HCT116 (cell line): ENCODE measurements at regions not wholly inside any gene's neighbourhood (a gene's known extent, or its start where the extent isn't known, plus 50 kb on each side); places are given as distances from the start of the nearest gene placed in this dataset.

Source experiments
- ATAC-seq: fragments of 200-7000 bp; cut with Tn5 transposase; 2 replicates; pipeline ENCODE4 v1.9.1; 2020; ENCODE audit warnings: mild to moderate bottlenecking, moderate library complexity
- BruUV-seq: library from RNA; stranded (reverse); fragments of 400-500 nt; replicated peaks from 2 replicates; lab custom pipeline; 2021; lab: Mats Ljungman, UMichigan
- CTCF ChIA-PET: fragments of 300-600 bp; sonication (Branson Sonifier 250); formaldehyde crosslinking; loops from one replicate; lab custom pipeline; 2021; ENCODE audit warnings: antibody characterized with exemption; lab: Charles Lee
- POLR2A ChIA-PET: fragments of 300-600, 350-600 bp; sonication (Branson Sonifier 250); formaldehyde crosslinking; loops from one replicate; lab custom pipeline; 2021; ENCODE audit warnings: antibody characterized with exemption; lab: Charles Lee
- RAD21 ChIA-PET, 2 experiments: fragments of 300-600 bp; sonication (Branson Sonifier 250); formaldehyde crosslinking; loops; one replicate each; lab custom pipeline; 2023; ENCODE audit warnings: low total read pairs in 2 of 2; ENCODE audit not compliant: uncharacterized antibody in 2 of 2, unreplicated experiment in 2 of 2, low non-redundant PET in 1 of 2; lab: Charles Lee
- DNase-seq: peaks from one replicate; pipeline ENCODE4 v3.0.0-alpha.2; 2010; ENCODE audit warnings: low read depth, low spot score
- H2AFZ ChIP-seq: fragments of 200-600 bp; shearing (Covaris generic), sonication (generic); 2 replicates; pipeline ENCODE4 v1.6.1; 2017; ENCODE audit warnings: low read depth, mixed run types, mixed read lengths, antibody characterized with exemption, low read length; ENCODE audit not compliant: poor library complexity, severe bottlenecking
- H3K27ac ChIP-seq: 2 replicates; pipeline ENCODE4 v1.5.1; 2012; ENCODE audit warnings: low read depth, low read length
- H3K27me3 ChIP-seq: fragments of 200-600 bp; sonication (generic); 2 replicates; pipeline ENCODE4 v1.6.1; 2016; ENCODE audit warnings: mixed run types, low read length, mixed read lengths; ENCODE audit not compliant: insufficient read depth
- H3K36me3 ChIP-seq, 2 experiments: fragments of 200-500 bp in 1 of 2; fragments of 200-600 bp in 1 of 2; sonication (Bioruptor generic) in 1 of 2; sonication (generic) in 1 of 2; 2 replicates each; pipeline versions ENCODE4 v1.5.1 to v1.6.1; 2014 to 2016; ENCODE audit warnings: low read length in 2 of 2, inconsistent platforms in 1 of 2, mixed read lengths in 1 of 2, mixed run types in 1 of 2; ENCODE audit not compliant: insufficient read depth in 2 of 2, control insufficient read depth in 1 of 2
- H3K4me1 ChIP-seq, 2 experiments: fragments of 200-600 bp in 1 of 2; sonication (generic) in 1 of 2; 2 replicates each; pipeline versions ENCODE4 v1.5.1 to v1.6.1; 2012 to 2017; ENCODE audit warnings: low read length in 2 of 2, inconsistent platforms in 1 of 2, mild to moderate bottlenecking in 1 of 2, mixed read lengths in 1 of 2, mixed run types in 1 of 2, moderate library complexity in 1 of 2; ENCODE audit not compliant: insufficient read depth in 2 of 2, control insufficient read depth in 1 of 2
- H3K4me2 ChIP-seq: fragments of 200-600 bp; sonication (generic); 2 replicates; pipeline ENCODE4 v1.6.1; 2017; ENCODE audit warnings: mixed run types, low read length, mixed read lengths
- H3K4me3 ChIP-seq, 2 experiments: fragments of 200-600 bp in 1 of 2; sonication (generic) in 1 of 2; replicated peaks in 1 of 2; 2 replicates each; pipeline ENCODE4 v1.5.1; 2011 to 2016; ENCODE audit warnings: low read length in 2 of 2, control low read depth in 1 of 2, low read depth in 1 of 2, mild to moderate bottlenecking in 1 of 2, mixed read lengths in 1 of 2, mixed run types in 1 of 2
- H3K79me2 ChIP-seq: fragments of 200-600 bp; sonication (generic); 2 replicates; pipeline ENCODE4 v1.6.1; 2017; ENCODE audit warnings: mild to moderate bottlenecking, mixed run types, low read length, moderate library complexity, mixed read lengths; ENCODE audit not compliant: insufficient read depth
- H3K9ac ChIP-seq: fragments of 200-600 bp; sonication (generic); 2 replicates; pipeline ENCODE4 v1.6.1; 2016; ENCODE audit warnings: low read length, mixed read lengths
- H3K9me2 ChIP-seq: fragments of 200-600 bp; sonication (generic), shearing (Covaris generic); 2 replicates; pipeline ENCODE4 v1.6.1; 2017; ENCODE audit warnings: mixed run types, mild to moderate bottlenecking, moderate library complexity; ENCODE audit not compliant: insufficient read depth
- H3K9me3 ChIP-seq, 2 experiments: fragments of 200-500 bp in 1 of 2; fragments of 200-600 bp in 1 of 2; sonication (Bioruptor generic) in 1 of 2; sonication (generic) in 1 of 2; 2 replicates each; pipeline ENCODE4 v1.6.1; 2014 to 2017; ENCODE audit warnings: low read length in 2 of 2, mixed read lengths in 2 of 2, inconsistent platforms in 1 of 2, low read depth in 1 of 2, mild to moderate bottlenecking in 1 of 2, mixed run types in 1 of 2, moderate library complexity in 1 of 2; ENCODE audit not compliant: control insufficient read depth in 1 of 2, insufficient read depth in 1 of 2
- H4K20me1 ChIP-seq: fragments of 200-600 bp; sonication (generic), shearing (Covaris generic); 2 replicates; pipeline ENCODE4 v1.6.1; 2017; ENCODE audit warnings: mixed run types, mild to moderate bottlenecking, moderate library complexity; ENCODE audit not compliant: insufficient read depth
- CBX3 ChIP-seq: IDR thresholded peaks from 2 replicates; pipeline ENCODE4 v1.6.1; 2012; ENCODE audit warnings: low read depth
- CEBPB ChIP-seq: IDR thresholded peaks from 2 replicates; pipeline ENCODE4 v1.6.1; 2012; ENCODE audit warnings: low read depth
- ELF1 ChIP-seq: IDR thresholded peaks from 2 replicates; pipeline ENCODE4 v1.6.1; 2012; ENCODE audit warnings: low read depth, borderline replicate concordance
- EZH2 ChIP-seq: fragments of 200-600 bp; sonication (generic); IDR thresholded peaks from 2 replicates; pipeline ENCODE4 v1.6.1; 2017; ENCODE audit warnings: antibody characterized with exemption, mixed run types
- EZH2phosphoT487 ChIP-seq: fragments of 200-600 bp; IDR thresholded peaks from 2 replicates; pipeline ENCODE4 v1.6.1; 2018; ENCODE audit warnings: antibody characterized with exemption, borderline replicate concordance
- FOSL1 ChIP-seq: IDR thresholded peaks from 2 replicates; pipeline ENCODE4 v1.6.1; 2012; ENCODE audit warnings: low read depth
- JUND ChIP-seq: IDR thresholded peaks from 2 replicates; pipeline ENCODE4 v1.6.1; 2012
- POLR2A ChIP-seq: IDR thresholded peaks from 2 replicates; pipeline ENCODE4 v1.7.0; 2011; ENCODE audit warnings: borderline replicate concordance; ENCODE audit not compliant: insufficient read depth, insufficient read length; ENCODE audit errors: extremely low read depth
- POLR2AphosphoS5 ChIP-seq: IDR thresholded peaks from 2 replicates; pipeline ENCODE4 v1.6.1; 2011; ENCODE audit warnings: mild to moderate bottlenecking, low read depth, low read length, moderate library complexity
- RAD21 ChIP-seq: IDR thresholded peaks from 2 replicates; pipeline ENCODE4 v1.6.1; 2012; ENCODE audit warnings: low read depth, mild to moderate bottlenecking
- SIN3A ChIP-seq: IDR thresholded peaks from 2 replicates; pipeline ENCODE4 v1.6.1; 2012; ENCODE audit warnings: low read depth
- SRF ChIP-seq: IDR thresholded peaks from 2 replicates; pipeline ENCODE4 v1.6.1; 2012; ENCODE audit warnings: low read depth
- TCF7L2 ChIP-seq: IDR thresholded peaks from 2 replicates; pipeline ENCODE4 v1.7.0; 2011; ENCODE audit warnings: borderline replicate concordance, inconsistent platforms; ENCODE audit not compliant: insufficient read depth, insufficient read length; ENCODE audit errors: extremely low read depth
- YY1 ChIP-seq: IDR thresholded peaks from 2 replicates; pipeline ENCODE4 v1.6.1; 2011; ENCODE audit warnings: low read length, low read depth, moderate library complexity, mild to moderate bottlenecking; ENCODE audit not compliant: insufficient replicate concordance; ENCODE audit errors: extremely low read depth
- ZFX ChIP-seq: fragments of 450-650 bp; IDR thresholded peaks from 2 replicates; pipeline ENCODE4 v1.6.1; 2017
- intact Hi-C: fragments of 100-400 bp; cut with micrococcal nuclease; formaldehyde crosslinking; loops from 2 replicates; pipeline ENCODE4 v1.10.0; 2022
- TF ChIP-seq, protein P1 (sequence below): IDR thresholded peaks from 2 replicates; pipeline ENCODE4 v1.6.1; 2012
- TF ChIP-seq, protein P2 (sequence below): IDR thresholded peaks from 2 replicates; pipeline ENCODE4 v1.6.1; 2011; ENCODE audit warnings: mild to moderate bottlenecking, low read length, moderate library complexity; ENCODE audit not compliant: insufficient replicate concordance; ENCODE audit errors: extremely low read depth
- TF ChIP-seq, protein P3 (sequence below): IDR thresholded peaks from 2 replicates; pipeline ENCODE4 v1.6.1; 2012; ENCODE audit warnings: low read depth
- TF ChIP-seq, protein P4 (sequence below): IDR thresholded peaks from 2 replicates; pipeline ENCODE4 v1.6.1; 2012

DNA sequence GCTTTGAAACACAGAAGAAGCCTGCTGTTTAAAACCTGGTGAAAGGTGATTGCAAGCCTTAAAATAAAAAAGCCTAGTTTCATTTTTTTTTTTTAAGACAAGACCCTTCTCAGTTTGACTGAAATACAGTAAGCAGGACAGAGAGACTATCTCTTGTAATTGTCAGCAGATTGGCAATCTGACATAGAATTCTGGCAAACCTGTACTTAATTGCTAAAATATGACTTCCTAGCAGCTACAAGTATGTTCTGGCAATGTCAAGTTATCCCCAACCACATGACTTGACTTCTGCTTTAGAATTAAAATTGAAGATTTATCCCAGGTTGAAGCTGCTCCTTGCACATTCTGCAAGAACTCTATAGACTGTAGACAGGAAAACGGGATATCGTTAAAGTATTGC, 232.8 kb upstream of the NR2F2 start:
- ATAC-seq (no peak), DNase-seq (no peak)
- no peaks in the 10 kb centered on the region for H3K4me1 ChIP-seq
- H2AFZ ChIP-seq: no peak overlapping the region
- H3K36me3 ChIP-seq: no peaks in the 10 kb centered on the region
- ChIA-PET CTCF (no interaction called here), RAD21 (no interaction called here), POLR2A (no interaction called here)
- no peaks in the 10 kb centered on the region for H3K9me3 ChIP-seq
- no TSS peak for BruUV-seq
- no peak overlapping the region for H3K9ac ChIP-seq
- intact Hi-C loops: no loop called here
- no peaks in the 10 kb centered on the region for H3K9me2 ChIP-seq
- TF ChIP-seq ZFX (no peak), TCF7L2 (no peak), SRF (no peak), EZH2 (no peak), JUND (no peak), CEBPB (no peak), SIN3A (no peak), POLR2AphosphoS5 (no peak), FOSL1 (no peak), POLR2A (no peak), RAD21 (no peak), YY1 (no peak), CBX3 (no peak), ELF1 (no peak), EZH2phosphoT487 (no peak)
- TF ChIP-seq, protein P1, sequence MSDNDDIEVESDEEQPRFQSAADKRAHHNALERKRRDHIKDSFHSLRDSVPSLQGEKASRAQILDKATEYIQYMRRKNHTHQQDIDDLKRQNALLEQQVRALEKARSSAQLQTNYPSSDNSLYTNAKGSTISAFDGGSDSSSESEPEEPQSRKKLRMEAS: no peak
- TF ChIP-seq, protein P2, sequence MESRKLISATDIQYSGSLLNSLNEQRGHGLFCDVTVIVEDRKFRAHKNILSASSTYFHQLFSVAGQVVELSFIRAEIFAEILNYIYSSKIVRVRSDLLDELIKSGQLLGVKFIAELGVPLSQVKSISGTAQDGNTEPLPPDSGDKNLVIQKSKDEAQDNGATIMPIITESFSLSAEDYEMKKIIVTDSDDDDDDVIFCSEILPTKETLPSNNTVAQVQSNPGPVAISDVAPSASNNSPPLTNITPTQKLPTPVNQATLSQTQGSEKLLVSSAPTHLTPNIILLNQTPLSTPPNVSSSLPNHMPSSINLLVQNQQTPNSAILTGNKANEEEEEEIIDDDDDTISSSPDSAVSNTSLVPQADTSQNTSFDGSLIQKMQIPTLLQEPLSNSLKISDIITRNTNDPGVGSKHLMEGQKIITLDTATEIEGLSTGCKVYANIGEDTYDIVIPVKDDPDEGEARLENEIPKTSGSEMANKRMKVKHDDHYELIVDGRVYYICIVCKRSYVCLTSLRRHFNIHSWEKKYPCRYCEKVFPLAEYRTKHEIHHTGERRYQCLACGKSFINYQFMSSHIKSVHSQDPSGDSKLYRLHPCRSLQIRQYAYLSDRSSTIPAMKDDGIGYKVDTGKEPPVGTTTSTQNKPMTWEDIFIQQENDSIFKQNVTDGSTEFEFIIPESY: no peak
- TF ChIP-seq, protein P3, sequence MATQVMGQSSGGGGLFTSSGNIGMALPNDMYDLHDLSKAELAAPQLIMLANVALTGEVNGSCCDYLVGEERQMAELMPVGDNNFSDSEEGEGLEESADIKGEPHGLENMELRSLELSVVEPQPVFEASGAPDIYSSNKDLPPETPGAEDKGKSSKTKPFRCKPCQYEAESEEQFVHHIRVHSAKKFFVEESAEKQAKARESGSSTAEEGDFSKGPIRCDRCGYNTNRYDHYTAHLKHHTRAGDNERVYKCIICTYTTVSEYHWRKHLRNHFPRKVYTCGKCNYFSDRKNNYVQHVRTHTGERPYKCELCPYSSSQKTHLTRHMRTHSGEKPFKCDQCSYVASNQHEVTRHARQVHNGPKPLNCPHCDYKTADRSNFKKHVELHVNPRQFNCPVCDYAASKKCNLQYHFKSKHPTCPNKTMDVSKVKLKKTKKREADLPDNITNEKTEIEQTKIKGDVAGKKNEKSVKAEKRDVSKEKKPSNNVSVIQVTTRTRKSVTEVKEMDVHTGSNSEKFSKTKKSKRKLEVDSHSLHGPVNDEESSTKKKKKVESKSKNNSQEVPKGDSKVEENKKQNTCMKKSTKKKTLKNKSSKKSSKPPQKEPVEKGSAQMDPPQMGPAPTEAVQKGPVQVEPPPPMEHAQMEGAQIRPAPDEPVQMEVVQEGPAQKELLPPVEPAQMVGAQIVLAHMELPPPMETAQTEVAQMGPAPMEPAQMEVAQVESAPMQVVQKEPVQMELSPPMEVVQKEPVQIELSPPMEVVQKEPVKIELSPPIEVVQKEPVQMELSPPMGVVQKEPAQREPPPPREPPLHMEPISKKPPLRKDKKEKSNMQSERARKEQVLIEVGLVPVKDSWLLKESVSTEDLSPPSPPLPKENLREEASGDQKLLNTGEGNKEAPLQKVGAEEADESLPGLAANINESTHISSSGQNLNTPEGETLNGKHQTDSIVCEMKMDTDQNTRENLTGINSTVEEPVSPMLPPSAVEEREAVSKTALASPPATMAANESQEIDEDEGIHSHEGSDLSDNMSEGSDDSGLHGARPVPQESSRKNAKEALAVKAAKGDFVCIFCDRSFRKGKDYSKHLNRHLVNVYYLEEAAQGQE: no peak
- TF ChIP-seq, protein P4, sequence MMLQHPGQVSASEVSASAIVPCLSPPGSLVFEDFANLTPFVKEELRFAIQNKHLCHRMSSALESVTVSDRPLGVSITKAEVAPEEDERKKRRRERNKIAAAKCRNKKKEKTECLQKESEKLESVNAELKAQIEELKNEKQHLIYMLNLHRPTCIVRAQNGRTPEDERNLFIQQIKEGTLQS: no peak
- no peaks in the 10 kb centered on the region for H4K20me1 ChIP-seq
- H3K4me2 ChIP-seq: no peak overlapping the region
- H3K4me3 ChIP-seq: no peak overlapping the region
- no peaks in the 10 kb centered on the region for H3K27me3 ChIP-seq
- H3K27ac ChIP-seq: no peak overlapping the region
- H3K79me2 ChIP-seq: no peaks in the 10 kb centered on the region
